Common myeloid progenitor, CD34-positive (primary cell): ENCODE measurements at regions not wholly inside any gene's neighbourhood (a gene's known extent, or its start where the extent isn't known, plus 50 kb on each side); places are given as distances from the start of the nearest gene placed in this dataset.
"Not testable (repeated sequence)": the region's sequence is repeated elsewhere in the genome, so short reads cannot be mapped to it uniquely, and the experiment has no call there.

ENCODE experiments used
- CTCF ChIA-PET: fragments of 350-600 bp; sonication (Branson Sonifier 250); formaldehyde crosslinking; loops from one replicate; lab custom pipeline; 2021; ENCODE audit warnings: antibody characterized with exemption; lab: Charles Lee
- POLR2A ChIA-PET: fragments of 350-600 bp; sonication (Branson Sonifier 250); formaldehyde crosslinking; loops from one replicate; lab custom pipeline; 2021; ENCODE audit warnings: antibody characterized with exemption; lab: Charles Lee
- DNase-seq, 3 donors: peaks; one replicate each; pipeline versions ENCODE4 v3.0.0 to v3.0.0-alpha.2; 2013
- H3K27ac ChIP-seq, 2 experiments: 1 replicate in 1 of 2; 2 replicates in 1 of 2; pipeline ENCODE4 v1.7.0; 2013; ENCODE audit warnings: inconsistent platforms in 2 of 2, low read length in 2 of 2, mild to moderate bottlenecking in 2 of 2, low read depth in 1 of 2, moderate library complexity in 1 of 2; ENCODE audit not compliant: severe bottlenecking in 2 of 2, insufficient read depth in 1 of 2, poor library complexity in 1 of 2
- H3K27me3 ChIP-seq, 5 experiments: replicated peaks in 2 of 5; 1 replicate in 3 of 5; 2 replicates in 2 of 5; pipeline versions ENCODE4 v1.6.1 to v1.7.0; 2013; ENCODE audit warnings: low read length in 4 of 5, mild to moderate bottlenecking in 2 of 5, moderate library complexity in 2 of 5, inconsistent platforms in 1 of 5; ENCODE audit not compliant: insufficient read depth in 5 of 5, control insufficient read depth in 4 of 5
- H3K36me3 ChIP-seq, 4 experiments: 1 replicate in 2 of 4; 2 replicates in 2 of 4; pipeline versions ENCODE4 v1.6.1 to v1.7.0; 2013; ENCODE audit warnings: low read length in 3 of 4, control low read depth in 1 of 4, mild to moderate bottlenecking in 1 of 4; ENCODE audit not compliant: control insufficient read depth in 4 of 4, insufficient read depth in 4 of 4
- H3K4me1 ChIP-seq, 4 experiments: 1 replicate in 3 of 4; 2 replicates in 1 of 4; pipeline versions ENCODE4 v1.6.1 to v1.7.1; 2013; ENCODE audit warnings: low read length in 3 of 4, mild to moderate bottlenecking in 3 of 4, control low read depth in 1 of 4, inconsistent platforms in 1 of 4, moderate library complexity in 1 of 4; ENCODE audit not compliant: control insufficient read depth in 4 of 4, insufficient read depth in 4 of 4; ENCODE audit errors: control extremely low read depth in 1 of 4
- H3K4me3 ChIP-seq, 7 experiments: 1 replicate in 4 of 7; 2 replicates in 3 of 7; pipeline versions ENCODE4 v1.5.1 to v1.7.0; 2013; ENCODE audit warnings: mild to moderate bottlenecking in 7 of 7, low read length in 6 of 7, moderate library complexity in 6 of 7, inconsistent platforms in 2 of 7, low read depth in 2 of 7, control low read depth in 1 of 7; ENCODE audit not compliant: insufficient read depth in 4 of 7, control insufficient read depth in 1 of 7; ENCODE audit errors: extremely low read depth in 1 of 7
- H3K9me3 ChIP-seq, 5 experiments: 1 replicate in 4 of 5; 2 replicates in 1 of 5; pipeline versions ENCODE4 v1.6.1 to v1.7.1; 2013; ENCODE audit warnings: low read length in 4 of 5, mild to moderate bottlenecking in 2 of 5, inconsistent platforms in 1 of 5, low read depth in 1 of 5, moderate library complexity in 1 of 5; ENCODE audit not compliant: control insufficient read depth in 4 of 5, insufficient read depth in 2 of 5; ENCODE audit errors: control extremely low read depth in 1 of 5
- WGBS: methylation state at CpG from one replicate; pipeline ENCODE4 v1.1.5; 2013; ENCODE audit not compliant: insufficient coverage; 5-methylcytosine and 5-hydroxymethylcytosine counted together

DNA sequence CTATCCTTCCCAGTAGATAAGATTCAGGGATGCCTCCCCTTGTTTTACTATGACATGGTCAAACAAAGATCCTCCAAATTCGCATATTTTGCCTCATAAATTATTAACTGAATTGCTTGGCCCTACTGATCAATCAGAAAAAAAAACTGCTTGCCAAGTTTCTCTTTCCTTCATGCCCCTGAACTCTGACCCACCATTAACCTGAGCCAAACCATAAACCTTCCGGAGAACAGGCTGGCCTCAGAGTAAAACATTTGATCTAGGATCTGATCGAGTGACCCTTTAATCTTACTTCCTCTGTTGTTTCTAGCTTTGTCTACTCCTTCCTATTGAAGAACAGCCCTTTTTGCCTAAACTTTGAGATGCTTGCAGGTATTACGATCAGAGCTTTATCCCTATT is 209.7 kb upstream of the FAM47A start:
- Histone ChIP-seq H3K27ac (no peak overlapping the region), H3K4me3 (no peak overlapping the region), H3K36me3 (no peaks in the 10 kb centered on the region), H3K27me3 (no peaks in the 10 kb centered on the region), H3K9me3 (no peaks in the 10 kb centered on the region), H3K4me1 (no peaks in the 10 kb centered on the region)
- WGBS: 39% methylated on average over 3 of the region's 4 CpGs
- ChIA-PET POLR2A (no interaction called here), CTCF (no interaction called here)
- DNase-seq: no peak

DNA sequence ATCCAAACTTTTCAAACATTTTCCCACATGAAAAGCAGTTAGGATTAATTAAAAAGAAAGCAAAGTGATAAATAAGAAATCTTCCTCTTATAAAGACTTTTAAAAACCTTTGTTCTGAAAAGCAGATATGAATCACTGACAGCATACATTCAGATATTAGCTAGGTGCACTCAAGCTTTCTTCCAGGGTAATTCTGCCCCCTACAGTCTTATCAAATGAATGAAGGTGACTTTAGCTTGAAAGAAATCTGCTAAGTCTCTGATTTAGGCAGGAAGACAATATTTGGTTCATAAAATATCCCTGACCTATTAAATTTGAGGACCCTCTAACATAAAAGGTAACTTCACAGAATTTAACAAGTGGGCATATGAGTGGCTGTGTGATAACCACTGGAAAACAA is 209.1 kb upstream of the FAM47A start:
- DNase-seq: no peak
- POLR2A ChIA-PET: no interaction called here

DNA sequence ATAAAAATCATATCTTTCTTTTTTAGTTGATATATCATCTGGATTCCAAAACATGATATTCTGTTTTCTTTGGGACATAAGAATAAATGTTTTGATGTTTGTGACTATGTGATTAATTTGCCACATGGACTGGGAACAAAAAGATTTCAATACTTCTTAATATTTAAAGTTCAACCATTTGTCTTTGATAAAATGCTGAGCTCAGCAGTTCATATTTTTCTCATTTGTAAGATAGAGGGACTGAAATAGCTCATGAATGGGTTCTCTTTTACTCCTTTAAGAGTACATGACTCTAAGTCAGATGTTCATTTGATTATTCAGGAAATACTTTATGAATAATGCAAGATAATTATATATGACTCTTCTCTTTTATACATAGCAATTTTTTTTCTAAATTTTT is 205.9 kb upstream of the FAM47A start:
- Histone ChIP-seq H3K9me3 (no peaks in the 10 kb centered on the region), H3K27ac (no peak overlapping the region), H3K27me3 (no peaks in the 10 kb centered on the region), H3K4me1 (no peaks in the 10 kb centered on the region), H3K4me3 (no peak overlapping the region), H3K36me3 (no peaks in the 10 kb centered on the region)
- no peak for DNase-seq
- ChIA-PET CTCF (no interaction called here), POLR2A (no interaction called here)

More for the DNA sequence above, 209.1 kb upstream of the FAM47A start:
- Histone ChIP-seq H3K27ac (no peak overlapping the region), H3K4me1 (no peaks in the 10 kb centered on the region), H3K9me3 (no peaks in the 10 kb centered on the region), H3K27me3 (no peaks in the 10 kb centered on the region), H3K36me3 (no peaks in the 10 kb centered on the region), H3K4me3 (no peak overlapping the region)
- CTCF ChIA-PET: no interaction called here

DNA sequence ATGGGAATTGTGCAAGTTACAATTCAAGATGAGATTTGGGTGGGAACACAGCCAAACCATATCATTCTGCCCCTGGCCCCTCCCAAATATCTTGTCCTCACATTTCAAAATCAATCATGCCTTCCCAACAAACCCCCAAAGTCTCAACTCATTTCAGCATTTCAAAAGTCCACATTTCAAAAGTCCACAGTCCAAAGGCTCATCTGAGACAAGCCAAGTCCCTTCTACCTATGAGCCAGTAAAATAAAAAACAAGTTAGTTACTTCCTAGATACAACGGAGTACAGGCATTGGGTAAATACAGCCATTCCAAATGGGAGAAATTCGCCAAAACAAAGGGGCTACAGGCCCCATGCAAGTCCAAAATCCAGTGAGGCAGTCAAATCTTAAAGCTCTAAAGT is 203.3 kb upstream of the FAM47A start:
- H3K27me3 ChIP-seq, POLR2A ChIA-PET, H3K4me1 ChIP-seq, DNase-seq, H3K9me3 ChIP-seq, H3K27ac ChIP-seq, H3K4me3 ChIP-seq, CTCF ChIA-PET, H3K36me3 ChIP-seq: not testable (repeated sequence)
- WGBS: 88% methylated on average over 2 of the region's 2 CpGs

DNA sequence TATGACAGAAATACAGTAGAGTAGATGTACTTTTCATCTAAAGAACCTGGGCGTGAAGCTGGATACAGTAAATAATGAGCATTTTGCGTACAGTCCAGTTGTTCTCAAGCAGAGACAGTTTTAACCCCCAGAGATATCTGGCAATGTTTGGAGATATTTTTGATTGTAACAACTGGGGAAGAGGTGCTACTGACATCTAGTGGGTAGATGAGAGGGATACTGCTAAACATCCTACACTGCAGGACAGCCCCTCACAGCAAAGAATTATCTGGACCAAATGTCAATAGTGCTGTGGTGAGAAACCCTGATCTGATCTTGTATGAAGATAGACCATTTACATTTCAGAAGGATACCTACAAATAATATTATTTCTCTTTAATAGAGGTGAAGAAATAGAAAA is 200.2 kb upstream of the FAM47A start:
- H3K4me1 ChIP-seq: no peaks in the 10 kb centered on the region
- DNase-seq: no peak
- no peaks in the 10 kb centered on the region for H3K27me3 ChIP-seq
- ChIA-PET POLR2A (no interaction called here), CTCF (no interaction called here)
- H3K27ac ChIP-seq: no peak overlapping the region
- no peaks in the 10 kb centered on the region for H3K36me3 ChIP-seq
- 57% methylated on average over 2 of the region's 2 CpGs for WGBS
- no peak overlapping the region for H3K4me3 ChIP-seq
- H3K9me3 ChIP-seq: no peaks in the 10 kb centered on the region

DNA sequence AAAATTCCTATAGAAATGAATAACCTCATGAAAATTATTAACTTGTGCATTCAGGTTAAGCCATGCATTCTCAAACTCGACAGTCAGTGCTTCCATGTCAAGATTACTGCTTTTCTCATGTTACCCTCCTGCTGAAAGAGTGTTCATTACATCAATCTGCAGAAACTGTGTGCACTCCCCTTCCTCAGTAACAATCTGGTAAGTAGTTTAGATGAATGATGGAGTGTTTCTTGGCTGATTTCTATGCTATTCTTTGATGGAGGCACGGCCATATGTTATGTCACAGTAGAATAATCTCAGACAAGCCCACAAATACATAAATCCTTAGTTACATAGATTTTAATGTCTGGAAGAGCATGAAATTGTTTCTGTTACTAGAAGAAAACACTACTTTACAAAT is 193.3 kb upstream of the FAM47A start:
- H3K4me1 ChIP-seq: no peaks in the 10 kb centered on the region
- WGBS: 75% methylated on average over 1 of the region's 2 CpGs
- no peak for DNase-seq
- ChIA-PET CTCF (no interaction called here), POLR2A (no interaction called here)
- no peaks in the 10 kb centered on the region for H3K9me3 ChIP-seq
- no peaks in the 10 kb centered on the region for H3K36me3 ChIP-seq
- H3K27ac ChIP-seq: no peak overlapping the region
- H3K27me3 ChIP-seq: no peaks in the 10 kb centered on the region
- H3K4me3 ChIP-seq: no peak overlapping the region

DNA sequence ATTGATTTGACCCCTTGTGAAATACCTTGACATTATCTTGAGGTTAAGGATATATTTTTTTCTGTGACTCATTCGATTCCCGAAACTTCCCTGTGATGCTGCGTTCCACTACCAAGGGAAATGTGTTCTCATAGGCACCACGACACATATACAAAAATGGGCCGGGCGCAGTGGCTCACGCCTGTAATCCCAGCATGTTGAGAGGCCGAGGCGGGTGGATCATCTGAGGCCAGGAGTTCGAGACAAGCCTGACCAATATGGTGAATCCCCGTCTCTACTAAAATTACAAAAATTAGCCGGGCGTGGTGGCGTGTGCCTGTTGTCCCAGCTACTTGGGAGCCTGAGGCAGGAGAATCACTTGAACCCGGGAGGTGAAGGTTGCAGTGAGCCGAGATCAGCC is 188.3 kb upstream of the FAM47A start:
- CTCF ChIA-PET, H3K9me3 ChIP-seq, H3K27me3 ChIP-seq, H3K4me1 ChIP-seq, H3K27ac ChIP-seq, POLR2A ChIA-PET, H3K36me3 ChIP-seq, H3K4me3 ChIP-seq, DNase-seq: not testable (repeated sequence)
- WGBS: 91% methylated on average over 15 of the region's 16 CpGs
